Activated B cell treated with CpG ODN at 0.5 μM for 24 hours (primary cell): ENCODE measurements at regions not wholly inside any gene's neighbourhood (a gene's known extent, or its start where the extent isn't known, plus 50 kb on each side); places are given as distances from the start of the nearest gene placed in this dataset.

Experiments used
- ATAC-seq: fragments of 200-7000 bp; cut with Tn5 transposase; one replicate; pipeline ENCODE4 v1.10.0; 2021; ENCODE audit warnings: low read depth, mild to moderate bottlenecking, moderate library complexity
- CTCF ChIA-PET: fragments of 350-600 bp; sonication (Branson Sonifier 250); formaldehyde crosslinking; loops from one replicate; lab custom pipeline; 2021; ENCODE audit warnings: antibody characterized with exemption; lab: Charles Lee
- POLR2A ChIA-PET: fragments of 350-600 bp; sonication (Branson Sonifier 250); formaldehyde crosslinking; loops from one replicate; lab custom pipeline; 2021; ENCODE audit warnings: antibody characterized with exemption; lab: Charles Lee
- DNase-seq: peaks from one replicate; pipeline ENCODE4 v3.0.0; 2022
- H3K27ac Mint-ChIP-seq: one replicate; pipeline ENCODE4 v1.8.0; 2020; ENCODE audit warnings: mixed read lengths
- H3K27me3 Mint-ChIP-seq: one replicate; pipeline ENCODE4 v1.8.0; 2021; ENCODE audit warnings: mixed read lengths
- H3K36me3 Mint-ChIP-seq: one replicate; pipeline ENCODE4 v1.8.0; 2021; ENCODE audit warnings: low read depth, mixed read lengths
- H3K4me1 Mint-ChIP-seq: one replicate; pipeline ENCODE4 v1.8.0; 2021; ENCODE audit warnings: mixed read lengths
- H3K4me3 Mint-ChIP-seq: one replicate; pipeline ENCODE4 v1.8.0; 2020; ENCODE audit warnings: mild to moderate bottlenecking, mixed read lengths
- H3K9me3 Mint-ChIP-seq: one replicate; pipeline ENCODE4 v1.8.0; 2020; ENCODE audit warnings: mixed read lengths
- CTCF ChIP-seq: fragments of 200-600 bp; IDR thresholded peaks from one replicate; pipeline ENCODE4 v1.8.0; 2022; ENCODE audit warnings: antibody characterized with exemption, mild to moderate bottlenecking
- intact Hi-C: fragments of 100-400 bp; cut with micrococcal nuclease; formaldehyde crosslinking; loops from one replicate; pipeline ENCODE4 v1.15.1; 2024

GRCh38 chr7:35386082-35386815 is 132.3 kb upstream of the TBX20 start:
- H3K4me1 Mint-ChIP-seq, result no peaks in the 10 kb centered on the region
- H3K4me3 Mint-ChIP-seq, result no peak overlapping the region
- H3K27me3 Mint-ChIP-seq, result peaks cover 7% of the 10 kb centered on the region
- H3K9me3 Mint-ChIP-seq, result no peaks in the 10 kb centered on the region
- ChIA-PET CTCF (no interaction called here), POLR2A (no interaction called here)
- DNase-seq, result no peak
- no peak for ATAC-seq
- TF ChIP-seq CTCF, result no peak
- H3K27ac Mint-ChIP-seq, result no peak overlapping the region
- H3K36me3 Mint-ChIP-seq, result no peaks in the 10 kb centered on the region
- intact Hi-C loops, result no loop called here

GRCh38 chr7:35384761-35385700 is 131.1 kb upstream of the TBX20 start:
- CTCF ChIA-PET, result no interaction called here
- Mint-ChIP-seq H3K27ac (no peak overlapping the region), H3K36me3 (no peaks in the 10 kb centered on the region), H3K4me1 (no peaks in the 10 kb centered on the region), H3K27me3 (peaks cover 7% of the 10 kb centered on the region), H3K4me3 (no peak overlapping the region), H3K9me3 (no peaks in the 10 kb centered on the region)
- ATAC-seq (no peak), DNase-seq (no peak)
- TF ChIP-seq CTCF, result no peak
- POLR2A ChIA-PET, result no interaction called here
- intact Hi-C loops, result no loop called here

- H3K27ac Mint-ChIP-seq, result no peak overlapping the region
- intact Hi-C loops, result no loop called here
- DNase-seq (no peak), ATAC-seq (no peak)
- no peaks in the 10 kb centered on the region for H3K4me1 Mint-ChIP-seq
- H3K36me3 Mint-ChIP-seq, result no peaks in the 10 kb centered on the region
- TF ChIP-seq CTCF, result no peak
- no peaks in the 10 kb centered on the region for H3K9me3 Mint-ChIP-seq
- H3K27me3 Mint-ChIP-seq, result peaks cover 11% of the 10 kb centered on the region
- POLR2A ChIA-PET, result no interaction called here
- H3K4me3 Mint-ChIP-seq, result no peak overlapping the region
- CTCF ChIA-PET, result no interaction called here
Measured at GRCh38 chr7:35380739-35381224, 126.9 kb upstream of the TBX20 start.

- no peak overlapping the region for H3K27ac Mint-ChIP-seq
- no peak for DNase-seq
- POLR2A ChIA-PET, result no interaction called here
Measured at GRCh38 chr7:35379481-35379880, 125.6 kb upstream of the TBX20 start.

More at GRCh38 chr7:35379481-35379880, 125.6 kb upstream of the TBX20 start:
- no peaks in the 10 kb centered on the region for H3K9me3 Mint-ChIP-seq
- no peak for ATAC-seq
- no peaks in the 10 kb centered on the region for H3K4me1 Mint-ChIP-seq
- CTCF ChIA-PET, result no interaction called here
- no peak overlapping the region for H3K4me3 Mint-ChIP-seq
- no peak for TF ChIP-seq CTCF
- H3K36me3 Mint-ChIP-seq, result no peaks in the 10 kb centered on the region
- intact Hi-C loops, result no loop called here
- H3K27me3 Mint-ChIP-seq, result peaks cover 11% of the 10 kb centered on the region
